Natural killer cell (primary cell): ENCODE measurements at regions not wholly inside any gene's neighbourhood (a gene's known extent, or its start where the extent isn't known, plus 50 kb on each side); places are given as distances from the start of the nearest gene placed in this dataset.

Source experiments
- ATAC-seq, 3 donors: fragments of 150-1000 bp in 2 of 3; fragments of 200-7000 bp in 1 of 3; cut with Tn5 transposase; 1 replicate in 1 of 3; 2 replicates in 2 of 3; pipeline ENCODE4 v1.10.0; 2021; ENCODE audit warnings: mild to moderate bottlenecking in 2 of 3, moderate library complexity in 2 of 3
- DNase-seq, 2 donors: peaks; one replicate each; pipeline versions ENCODE4 v3.0.0 to v3.0.0-alpha.2; 2013 to 2021; ENCODE audit warnings: mixed read lengths in 1 of 2
- H3K27ac ChIP-seq: one replicate; pipeline ENCODE4 v1.5.1; 2013; ENCODE audit warnings: mild to moderate bottlenecking, low read length
- H3K27me3 ChIP-seq: one replicate; pipeline ENCODE4 v1.6.1; 2013; ENCODE audit warnings: low read length; ENCODE audit not compliant: control insufficient read depth, insufficient read depth
- H3K36me3 ChIP-seq: one replicate; pipeline ENCODE4 v1.6.1; 2013; ENCODE audit warnings: low read length; ENCODE audit not compliant: control insufficient read depth, insufficient read depth
- H3K4me1 ChIP-seq: one replicate; pipeline ENCODE4 v1.6.1; 2013; ENCODE audit warnings: low read length; ENCODE audit not compliant: control insufficient read depth, insufficient read depth
- H3K4me3 ChIP-seq: one replicate; pipeline ENCODE4 v1.5.1; 2013; ENCODE audit warnings: low read length
- H3K9me3 ChIP-seq: one replicate; pipeline ENCODE4 v1.6.1; 2013; ENCODE audit warnings: low read length; ENCODE audit not compliant: control insufficient read depth, insufficient read depth
- H3K27ac Mint-ChIP-seq, 2 donors: one replicate each; pipeline ENCODE4 v1.8.0; 2022; ENCODE audit warnings: mild to moderate bottlenecking in 2 of 2, mixed read lengths in 2 of 2, moderate library complexity in 1 of 2
- H3K27me3 Mint-ChIP-seq, 2 donors: one replicate each; pipeline ENCODE4 v1.8.0; 2022; ENCODE audit warnings: low read depth in 2 of 2, mixed read lengths in 2 of 2
- H3K36me3 Mint-ChIP-seq: one replicate; pipeline ENCODE4 v1.8.0; 2022; ENCODE audit warnings: mixed read lengths
- H3K4me1 Mint-ChIP-seq, 2 donors: one replicate each; pipeline ENCODE4 v1.8.0; 2022; ENCODE audit warnings: mixed read lengths in 2 of 2
- H3K4me3 Mint-ChIP-seq: one replicate; pipeline ENCODE4 v1.8.0; 2022; ENCODE audit warnings: mild to moderate bottlenecking, moderate library complexity, mixed read lengths
- H3K9me3 Mint-ChIP-seq, 2 donors: one replicate each; pipeline ENCODE4 v1.8.0; 2022; ENCODE audit warnings: mixed read lengths in 2 of 2
- WGBS: methylation state at CpG from one replicate; pipeline ENCODE4 v1.1.7; 2013; ENCODE audit warnings: missing lambda C conversion rate; ENCODE audit not compliant: insufficient coverage; 5-methylcytosine and 5-hydroxymethylcytosine counted together
- intact Hi-C: fragments of 100-400 bp; cut with micrococcal nuclease; formaldehyde crosslinking; loops from one replicate; pipeline ENCODE4 v1.14.2; 2022
- TF ChIP-seq, protein P1 (sequence below): fragments of 200-600 bp; IDR thresholded peaks from one replicate; pipeline ENCODE4 v1.8.0; 2022; ENCODE audit warnings: antibody characterized with exemption

DNA sequence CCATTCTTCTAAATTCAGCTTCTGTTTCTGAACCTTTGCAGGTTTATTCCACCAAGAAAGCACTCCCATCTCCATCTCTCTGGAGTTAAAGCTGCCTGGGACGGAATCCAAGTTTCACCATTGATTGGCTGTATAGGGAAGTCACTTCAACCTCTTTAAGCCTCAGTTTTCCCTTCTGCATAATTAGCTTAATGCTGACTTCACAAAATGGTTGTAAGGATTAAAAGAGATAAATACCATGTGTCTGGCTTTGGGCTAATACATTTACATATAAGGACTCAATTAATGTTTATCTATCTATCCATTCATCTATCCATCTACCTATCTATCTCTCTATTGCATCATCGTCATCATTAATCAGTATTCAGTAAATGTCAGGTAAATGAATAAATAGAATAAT lies 629.6 kb upstream of the MGMT start:
- Mint-ChIP-seq H3K4me3 (no peak overlapping the region), H3K36me3 (no peaks in the 10 kb centered on the region), H3K4me1 (no peaks in the 10 kb centered on the region), H3K27me3 (peaks cover 5 to 12% of the 10 kb centered on the region in 2 donors), H3K9me3 (no peaks in the 10 kb centered on the region), H3K27ac (no peak overlapping the region)
- WGBS = no CpG with 5 or more reads among the region's 2 CpGs
- Histone ChIP-seq H3K36me3 (no peaks in the 10 kb centered on the region), H3K4me1 (no peaks in the 10 kb centered on the region), H3K27me3 (no peaks in the 10 kb centered on the region), H3K27ac (no peak overlapping the region), H3K4me3 (no peak overlapping the region), H3K9me3 (no peaks in the 10 kb centered on the region)
- ATAC-seq (no peak), DNase-seq (no peak)
- TF ChIP-seq, protein P1, sequence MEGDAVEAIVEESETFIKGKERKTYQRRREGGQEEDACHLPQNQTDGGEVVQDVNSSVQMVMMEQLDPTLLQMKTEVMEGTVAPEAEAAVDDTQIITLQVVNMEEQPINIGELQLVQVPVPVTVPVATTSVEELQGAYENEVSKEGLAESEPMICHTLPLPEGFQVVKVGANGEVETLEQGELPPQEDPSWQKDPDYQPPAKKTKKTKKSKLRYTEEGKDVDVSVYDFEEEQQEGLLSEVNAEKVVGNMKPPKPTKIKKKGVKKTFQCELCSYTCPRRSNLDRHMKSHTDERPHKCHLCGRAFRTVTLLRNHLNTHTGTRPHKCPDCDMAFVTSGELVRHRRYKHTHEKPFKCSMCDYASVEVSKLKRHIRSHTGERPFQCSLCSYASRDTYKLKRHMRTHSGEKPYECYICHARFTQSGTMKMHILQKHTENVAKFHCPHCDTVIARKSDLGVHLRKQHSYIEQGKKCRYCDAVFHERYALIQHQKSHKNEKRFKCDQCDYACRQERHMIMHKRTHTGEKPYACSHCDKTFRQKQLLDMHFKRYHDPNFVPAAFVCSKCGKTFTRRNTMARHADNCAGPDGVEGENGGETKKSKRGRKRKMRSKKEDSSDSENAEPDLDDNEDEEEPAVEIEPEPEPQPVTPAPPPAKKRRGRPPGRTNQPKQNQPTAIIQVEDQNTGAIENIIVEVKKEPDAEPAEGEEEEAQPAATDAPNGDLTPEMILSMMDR = no peak
- intact Hi-C loops = no loop called here

DNA sequence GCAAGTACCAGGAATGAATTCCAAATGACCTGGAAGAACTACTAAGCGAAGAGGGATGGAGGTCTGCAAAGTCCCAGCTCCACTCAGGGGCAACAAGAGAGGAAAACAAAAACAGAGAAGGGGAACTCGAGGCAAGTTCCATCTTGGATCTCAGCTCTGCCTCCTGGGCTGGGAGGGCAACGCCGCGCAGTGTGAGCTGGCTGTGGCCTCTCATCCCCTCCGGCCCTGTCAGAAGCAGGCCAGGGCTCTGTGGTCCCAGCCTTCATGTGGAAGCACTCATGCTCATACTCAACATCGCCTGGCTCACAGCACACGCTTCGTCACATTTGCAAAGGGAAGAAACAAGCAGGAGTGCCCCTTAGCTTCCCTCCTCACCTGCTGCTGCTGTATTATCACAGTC lies 627.9 kb upstream of the MGMT start:
- Histone ChIP-seq H3K27me3 (no peaks in the 10 kb centered on the region), H3K4me3 (no peak overlapping the region), H3K4me1 (no peaks in the 10 kb centered on the region), H3K36me3 (no peaks in the 10 kb centered on the region), H3K27ac (no peak overlapping the region), H3K9me3 (no peaks in the 10 kb centered on the region)
- Mint-ChIP-seq H3K4me1 (no peaks in the 10 kb centered on the region), H3K9me3 (no peaks in the 10 kb centered on the region), H3K27ac (no peak overlapping the region), H3K4me3 (no peak overlapping the region), H3K27me3 (peaks cover 7 to 13% of the 10 kb centered on the region in 2 donors), H3K36me3 (no peaks in the 10 kb centered on the region)
- WGBS = 89% methylated on average over 9 of the region's 9 CpGs
- intact Hi-C loops = no loop called here
- TF ChIP-seq, protein P1 = no peak
- ATAC-seq (no peak), DNase-seq (no peak)

DNA sequence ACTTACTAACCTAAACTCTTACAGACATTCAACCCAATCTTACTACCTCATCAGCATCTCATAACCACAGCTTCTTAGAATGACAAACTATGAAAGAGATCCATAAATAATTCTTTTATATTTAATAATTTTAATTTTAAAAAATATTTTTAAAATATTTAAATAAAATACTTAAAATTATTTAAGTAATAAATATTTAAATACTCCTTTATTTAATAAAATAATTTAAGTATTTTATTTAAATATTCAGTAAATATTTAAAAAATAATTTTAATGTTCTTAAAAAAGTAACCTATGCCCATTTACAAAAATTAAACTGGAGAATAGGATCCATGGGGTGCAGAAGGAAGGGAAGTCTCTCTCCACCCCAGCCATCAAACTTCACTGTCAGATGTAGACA lies 627.3 kb upstream of the MGMT start:
- Histone ChIP-seq H3K27me3 (no peaks in the 10 kb centered on the region), H3K36me3 (no peaks in the 10 kb centered on the region), H3K4me1 (no peaks in the 10 kb centered on the region), H3K4me3 (no peak overlapping the region), H3K27ac (no peak overlapping the region), H3K9me3 (no peaks in the 10 kb centered on the region)
- intact Hi-C loops = no loop called here
- no peaks in the 10 kb centered on the region for H3K4me1 Mint-ChIP-seq
- no peaks in the 10 kb centered on the region for H3K36me3 Mint-ChIP-seq
- DNase-seq (no peak), ATAC-seq (no peak)
- TF ChIP-seq, protein P1 = no peak
- H3K9me3 Mint-ChIP-seq = no peaks in the 10 kb centered on the region
- H3K27me3 Mint-ChIP-seq = peaks cover 7 to 13% of the 10 kb centered on the region in 2 donors
- H3K4me3 Mint-ChIP-seq = no peak overlapping the region
- no peak overlapping the region for H3K27ac Mint-ChIP-seq

DNA sequence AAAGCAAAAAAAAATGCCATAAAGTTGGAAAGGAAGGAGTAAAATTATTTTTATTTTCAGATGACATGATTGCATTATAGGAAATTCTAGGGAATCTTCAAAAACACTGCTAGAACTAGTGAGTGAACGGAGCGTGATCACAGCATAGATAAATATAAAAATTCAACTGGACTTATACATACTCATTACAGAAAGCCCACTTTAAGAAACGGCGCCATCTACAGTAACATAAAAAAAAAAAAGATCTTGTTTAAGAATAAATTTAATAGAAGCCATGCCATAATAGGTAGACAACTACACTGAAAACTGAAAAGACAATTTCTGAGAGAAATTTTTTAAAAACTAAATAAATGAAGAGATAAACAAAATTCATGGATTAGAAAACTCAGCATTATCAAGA lies 623.1 kb upstream of the MGMT start:
- H3K27me3 Mint-ChIP-seq = peaks cover 9 to 13% of the 10 kb centered on the region in 2 donors
- H3K36me3 Mint-ChIP-seq = no peaks in the 10 kb centered on the region
- Histone ChIP-seq H3K27me3 (no peaks in the 10 kb centered on the region), H3K27ac (no peak overlapping the region), H3K9me3 (no peaks in the 10 kb centered on the region), H3K36me3 (no peaks in the 10 kb centered on the region), H3K4me3 (no peak overlapping the region), H3K4me1 (no peaks in the 10 kb centered on the region)
- TF ChIP-seq, protein P1 = no peak
- H3K4me1 Mint-ChIP-seq = no peaks in the 10 kb centered on the region
- WGBS = no CpG with 5 or more reads among the region's 4 CpGs
- ATAC-seq (no peak), DNase-seq (no peak)
- no peak overlapping the region for H3K27ac Mint-ChIP-seq
- no peaks in the 10 kb centered on the region for H3K9me3 Mint-ChIP-seq
- intact Hi-C loops = no loop called here
- H3K4me3 Mint-ChIP-seq = no peak overlapping the region
